GM19438 (cell line): ENCODE measurements at regions not wholly inside any gene's neighbourhood (a gene's known extent, or its start where the extent isn't known, plus 50 kb on each side); places are given as distances from the start of the nearest gene placed in this dataset.
"Not testable (repeated sequence)": the region's sequence is repeated elsewhere in the genome, so short reads cannot be mapped to it uniquely, and the experiment has no call there.

Experiments
- ATAC-seq: cut with Tn5 transposase; IDR thresholded peaks from one replicate; pipeline ENCODE4 v1.9.1; 2021; ENCODE audit warnings: low read depth; ENCODE audit not compliant: unreplicated experiment

- no peak for ATAC-seq
Observed at GRCh38 chr11:110856340-110856739, 144.1 kb upstream of the ARHGAP20 start.

- ATAC-seq, result no peak
Observed at GRCh38 chr11:110855191-110855590, 143.0 kb upstream of the ARHGAP20 start.

DNA sequence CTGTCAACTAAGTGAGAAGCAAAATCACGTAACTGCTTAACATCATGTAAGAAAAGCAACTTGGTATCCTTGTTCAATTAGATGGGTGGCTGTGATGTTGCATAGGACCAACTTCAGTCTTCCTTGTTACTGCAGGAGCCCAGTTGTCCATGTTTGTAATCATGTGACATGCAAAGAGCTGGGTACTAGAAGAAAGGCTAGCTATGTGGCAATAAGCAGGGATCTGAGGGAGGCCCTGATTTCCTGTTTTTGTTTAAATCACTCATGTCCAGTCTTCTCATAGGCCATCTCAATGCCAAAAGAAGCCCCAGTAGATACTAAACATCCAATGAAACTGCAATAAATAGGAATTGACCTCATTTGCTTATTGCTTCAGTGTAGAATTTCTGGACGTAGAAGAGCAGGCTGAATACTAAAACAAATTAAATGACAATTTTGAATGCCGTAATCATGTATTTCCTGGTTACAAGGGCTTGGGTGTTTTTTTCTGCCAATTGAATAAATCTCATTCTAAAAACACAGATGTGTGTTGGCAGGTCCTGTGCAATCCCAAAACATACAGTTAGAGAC, 140.8 kb upstream of the ARHGAP20 start:
- ATAC-seq, result no peak

DNA sequence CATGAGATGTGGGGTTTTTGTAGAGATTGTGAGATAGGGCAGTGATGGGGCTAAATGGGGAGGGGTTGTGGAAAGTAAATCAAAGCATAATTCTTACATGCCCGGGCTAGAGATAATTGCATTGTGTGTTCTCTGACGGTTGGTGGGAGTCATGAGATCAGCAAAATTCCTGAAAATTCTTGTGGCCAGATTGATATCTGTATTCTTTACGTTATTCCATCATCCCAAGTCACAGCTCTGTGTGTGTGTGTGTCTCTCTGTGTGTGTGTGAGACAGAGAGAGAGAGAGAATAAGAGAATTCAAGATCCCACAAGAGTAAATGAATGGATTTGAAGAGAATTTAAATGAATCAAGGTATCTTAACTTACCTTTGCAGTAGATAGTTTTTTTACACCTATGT, 138.6 kb upstream of the ARHGAP20 start:
- no peak for ATAC-seq

DNA sequence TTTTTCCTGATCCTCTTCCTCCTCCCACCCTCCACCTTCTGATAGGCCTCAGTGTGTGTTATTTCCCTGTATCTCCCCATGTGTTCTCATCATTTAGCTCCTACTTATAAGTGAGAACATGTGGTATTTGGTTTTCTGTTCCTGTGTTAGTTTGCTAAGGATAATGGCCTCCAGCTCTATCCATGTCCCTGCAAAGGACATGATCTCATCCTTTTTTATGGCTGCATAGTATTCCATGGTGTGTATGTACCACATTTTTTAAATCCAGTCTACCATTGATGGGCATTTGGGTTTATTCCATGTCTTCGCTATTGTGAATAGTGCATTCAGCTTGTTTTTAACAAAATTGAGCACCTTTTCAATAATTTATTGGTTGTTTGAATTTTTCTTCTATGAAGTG, 130.8 kb upstream of the ARHGAP20 start:
- not testable (repeated sequence) for ATAC-seq

- ATAC-seq, result no peak
Observed at GRCh38 chr11:110838808-110839207, 126.6 kb upstream of the ARHGAP20 start.

- no peak for ATAC-seq
Observed at GRCh38 chr11:110837603-110838002, 125.4 kb upstream of the ARHGAP20 start.

DNA sequence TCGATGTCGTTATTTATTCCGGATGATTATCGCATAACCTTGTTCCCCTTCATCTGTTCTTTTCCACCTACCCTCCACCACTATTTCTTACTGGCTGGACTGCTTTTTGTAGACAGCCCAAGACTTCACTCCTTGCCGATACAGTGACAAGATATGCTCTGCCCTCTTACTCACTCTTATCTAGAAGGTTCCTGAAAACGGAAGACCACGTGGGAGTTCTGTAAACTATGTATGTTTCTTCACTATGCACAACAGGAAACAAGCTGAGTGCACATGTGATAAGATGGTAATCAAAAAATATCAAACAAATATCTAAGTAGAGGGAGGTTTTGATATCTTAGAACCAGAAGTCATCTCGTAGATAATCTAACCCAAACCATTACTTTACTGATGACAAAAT, 122.9 kb upstream of the ARHGAP20 start:
- ATAC-seq, result no peak

DNA sequence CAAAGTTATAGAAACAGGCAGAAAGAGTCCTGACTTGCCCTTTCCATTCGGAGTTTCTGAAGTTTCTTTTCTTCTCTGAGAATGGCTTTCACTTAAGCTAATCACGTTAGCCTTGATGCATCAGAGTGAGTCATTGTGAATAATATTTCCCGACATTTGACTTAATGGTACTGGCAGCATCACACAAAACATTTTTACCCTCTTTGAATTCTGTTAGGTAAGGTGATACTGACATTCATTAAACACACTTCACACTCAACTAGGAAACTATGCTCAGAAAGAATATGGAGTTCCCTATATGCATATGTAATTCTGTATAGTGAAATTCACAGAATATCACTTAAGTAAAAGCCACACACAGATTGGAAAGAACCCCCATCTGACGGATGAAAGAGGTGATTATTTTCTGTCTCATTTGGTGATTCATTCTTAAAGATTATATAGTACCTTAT, 120.8 kb upstream of the ARHGAP20 start:
- ATAC-seq, result no peak

- ATAC-seq, result no peak
Observed at GRCh38 chr11:110832539-110832938, 120.3 kb upstream of the ARHGAP20 start.

DNA sequence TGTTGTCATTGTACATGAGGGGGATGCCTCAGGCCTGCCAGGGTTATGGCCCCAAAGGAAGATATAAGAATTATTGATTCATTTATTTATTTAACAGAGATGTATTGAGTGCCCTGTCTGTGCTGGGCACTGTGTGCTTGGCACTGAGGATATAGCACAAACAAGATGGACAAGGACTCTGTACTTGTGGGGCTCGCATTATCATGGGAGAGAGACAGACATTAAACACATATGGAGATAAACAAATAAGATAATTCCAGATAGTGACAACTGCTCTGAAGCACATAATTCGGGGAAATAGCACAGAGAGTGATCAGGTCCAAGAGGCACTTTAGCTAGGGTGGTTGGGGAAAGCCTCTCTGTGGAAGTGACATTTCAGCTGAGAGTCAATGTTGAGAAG, 119.8 kb upstream of the ARHGAP20 start:
- ATAC-seq, result no peak

- no peak for ATAC-seq
Observed at GRCh38 chr11:110830747-110831146, 118.5 kb upstream of the ARHGAP20 start.

GRCh38 chr11:110830344-110830743, 118.1 kb upstream of the ARHGAP20 start:
- no peak for ATAC-seq

DNA sequence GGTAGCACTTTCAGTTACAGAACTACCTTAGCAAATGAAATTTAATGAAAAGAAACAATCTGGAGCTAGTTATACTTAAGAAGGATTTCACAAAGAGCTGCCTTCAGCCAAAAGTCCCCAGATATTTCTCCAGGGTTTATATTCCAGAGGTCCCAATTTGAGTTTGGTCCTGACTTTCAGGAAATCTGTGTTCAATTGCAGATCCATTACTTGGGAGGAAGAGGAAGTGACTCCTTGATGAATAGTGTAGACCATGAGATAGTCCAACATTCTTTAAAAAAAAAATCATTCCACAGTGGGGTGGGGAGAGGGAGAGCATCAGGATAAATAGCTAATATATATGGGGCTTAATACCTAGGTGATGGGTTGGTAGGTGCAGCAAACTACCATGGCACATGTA, 117.6 kb upstream of the ARHGAP20 start:
- ATAC-seq, result no peak

DNA sequence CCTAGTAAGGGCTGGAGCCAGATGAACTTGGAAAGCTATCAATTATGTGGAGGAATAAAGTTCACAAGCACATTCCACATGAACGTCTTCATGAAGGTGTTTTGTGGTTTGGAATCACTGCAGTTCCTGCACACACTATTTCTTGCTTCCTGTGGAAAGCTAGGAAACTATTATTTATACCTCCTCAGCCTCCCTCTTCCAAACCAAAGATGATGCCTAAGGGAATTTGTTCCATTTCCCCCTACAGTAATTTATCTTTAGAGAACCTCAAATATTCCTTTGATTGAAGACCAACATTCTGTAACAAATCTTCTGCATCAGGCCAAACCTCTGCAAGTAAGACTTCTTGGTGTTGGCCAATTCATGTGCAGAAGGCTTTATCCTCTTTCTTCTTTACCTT, 115.8 kb upstream of the ARHGAP20 start:
- no peak for ATAC-seq

DNA sequence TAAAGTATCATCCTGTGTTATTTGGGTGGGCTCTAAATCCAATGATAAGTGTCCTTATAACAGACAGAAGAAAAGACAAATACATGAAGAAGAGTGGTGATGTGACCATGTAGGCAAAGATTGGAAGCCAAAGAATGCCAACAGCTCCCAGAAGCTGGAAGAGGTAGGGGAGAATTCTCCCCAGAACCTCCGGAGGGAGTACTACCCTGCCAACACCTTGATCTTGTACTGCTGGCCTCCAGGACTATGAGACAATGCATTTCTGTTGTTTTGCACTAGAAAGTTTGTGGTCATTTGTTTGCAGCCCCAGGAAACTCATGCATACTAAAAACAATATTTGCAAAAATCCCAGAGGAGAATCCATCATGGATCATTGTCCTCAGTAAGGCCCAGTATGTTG, 115.0 kb upstream of the ARHGAP20 start:
- ATAC-seq, result no peak

- no peak for ATAC-seq
Observed at GRCh38 chr11:110824912-110825620, 112.8 kb upstream of the ARHGAP20 start.

- no peak for ATAC-seq
Observed at GRCh38 chr11:110818032-110818687, 105.9 kb upstream of the ARHGAP20 start.

DNA sequence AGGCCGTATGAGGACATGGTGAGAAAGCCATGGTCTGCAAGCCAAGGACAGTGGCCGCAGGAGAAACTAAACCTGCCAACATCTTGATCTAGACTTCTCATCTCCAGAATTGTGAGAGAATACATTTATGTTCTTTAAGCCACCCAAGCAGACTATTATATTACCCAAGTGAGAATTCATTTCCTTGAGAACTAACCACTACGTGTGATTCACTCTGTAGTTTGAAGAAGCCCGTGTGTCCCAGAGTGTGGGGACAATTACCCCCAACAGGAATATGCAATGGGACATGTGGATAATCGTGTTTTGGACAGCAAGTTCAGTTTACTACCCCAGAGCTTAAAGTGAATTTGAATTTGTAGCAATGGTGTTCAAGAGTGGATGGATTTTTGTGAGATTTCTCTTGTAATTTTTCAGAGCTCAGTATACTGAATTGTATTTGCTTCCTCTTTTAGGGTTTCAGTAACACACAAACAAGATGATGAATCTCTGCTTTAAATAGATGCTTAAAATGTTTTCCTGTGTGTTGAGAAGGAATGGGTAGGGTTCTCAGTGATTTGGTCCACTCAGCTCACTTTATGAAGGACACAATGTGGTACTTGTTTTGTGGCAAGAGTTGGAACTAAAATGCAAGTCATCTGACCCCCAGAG, 100.0 kb upstream of the ARHGAP20 start:
- ATAC-seq, result no peak

- no peak for ATAC-seq
Observed at GRCh38 chr11:110809417-110810199, 97.4 kb upstream of the ARHGAP20 start.

- ATAC-seq, result no peak
Observed at GRCh38 chr11:110808248-110808647, 96.0 kb upstream of the ARHGAP20 start.
